ENCODE measurements at regions not wholly inside any gene's neighbourhood (a gene's known extent, or its start where the extent isn't known, plus 50 kb on each side); places are given as distances from the start of the nearest gene placed in this dataset.
"Not testable (repeated sequence)": the region's sequence is repeated elsewhere in the genome, so short reads cannot be mapped to it uniquely, and the experiment has no call there.

DNA sequence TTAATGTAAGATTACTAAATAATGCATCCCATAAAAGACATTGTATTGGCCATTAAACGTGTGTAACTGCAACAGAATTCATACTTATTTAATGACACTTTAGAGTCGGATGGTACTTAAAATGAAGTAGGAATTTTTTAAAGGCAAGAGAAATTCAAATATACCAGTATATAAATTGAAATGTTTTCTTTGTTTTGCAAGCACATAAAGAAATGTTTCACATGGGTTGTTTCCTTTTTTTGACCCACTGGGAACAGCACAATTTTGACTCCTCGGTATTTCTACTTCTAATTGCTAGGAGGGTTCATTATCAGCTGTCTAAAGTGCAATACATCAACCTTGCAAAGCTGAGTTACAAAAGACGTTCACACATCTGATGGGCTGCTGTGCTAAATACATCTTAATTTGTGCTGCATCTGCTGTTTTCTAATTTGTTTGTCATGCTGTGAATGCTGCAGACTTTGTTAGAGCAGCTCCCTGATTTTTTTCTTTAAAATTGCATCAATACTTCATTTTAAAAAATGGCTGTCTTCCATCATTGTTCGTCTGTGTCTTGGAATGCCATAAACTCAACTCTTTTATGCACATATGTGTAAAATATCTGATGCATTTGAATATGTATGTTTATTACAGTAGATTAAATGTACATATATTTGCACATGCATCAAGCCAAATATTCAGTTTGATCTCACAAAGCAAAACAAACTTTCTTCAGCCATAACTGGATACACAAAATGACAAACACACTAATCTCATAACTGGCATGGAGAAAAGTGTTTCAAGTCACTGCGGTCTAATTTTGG is 454.0 kb upstream of the GRAMD2B start:
- Mint-ChIP-seq H3K9me3 (ENCODE audit: low read depth) (peaks cover 2% of the 10 kb centered on the region), H3K36me3 (no peaks in the 10 kb centered on the region), H3K27me3 (no peaks in the 10 kb centered on the region), H3K27ac (no peak overlapping the region), H3K4me3 (no peak overlapping the region), H3K4me1 (no peaks in the 10 kb centered on the region)
- ATAC-seq (no peak), DNase-seq (no peak)
- CTCF ChIA-PET, result no interaction called here

DNA sequence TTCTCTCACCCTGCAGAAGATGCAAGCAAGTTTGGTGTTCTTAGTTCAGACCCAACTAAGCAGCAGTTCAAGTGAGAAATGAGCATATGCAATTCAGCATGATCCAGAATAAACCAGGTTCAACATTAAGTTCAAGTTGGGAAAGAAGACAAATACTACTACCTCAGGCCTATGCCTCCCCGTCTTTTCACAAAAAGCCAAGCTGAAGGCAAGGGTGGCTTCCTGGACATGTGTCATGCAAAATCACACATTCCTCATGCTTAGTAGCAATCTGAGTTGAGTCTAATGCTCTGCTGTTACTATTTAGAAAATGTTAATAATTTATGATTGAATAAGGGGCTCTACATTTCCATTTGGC is 453.4 kb upstream of the GRAMD2B start:
- no peaks in the 10 kb centered on the region for H3K36me3 Mint-ChIP-seq

DNA sequence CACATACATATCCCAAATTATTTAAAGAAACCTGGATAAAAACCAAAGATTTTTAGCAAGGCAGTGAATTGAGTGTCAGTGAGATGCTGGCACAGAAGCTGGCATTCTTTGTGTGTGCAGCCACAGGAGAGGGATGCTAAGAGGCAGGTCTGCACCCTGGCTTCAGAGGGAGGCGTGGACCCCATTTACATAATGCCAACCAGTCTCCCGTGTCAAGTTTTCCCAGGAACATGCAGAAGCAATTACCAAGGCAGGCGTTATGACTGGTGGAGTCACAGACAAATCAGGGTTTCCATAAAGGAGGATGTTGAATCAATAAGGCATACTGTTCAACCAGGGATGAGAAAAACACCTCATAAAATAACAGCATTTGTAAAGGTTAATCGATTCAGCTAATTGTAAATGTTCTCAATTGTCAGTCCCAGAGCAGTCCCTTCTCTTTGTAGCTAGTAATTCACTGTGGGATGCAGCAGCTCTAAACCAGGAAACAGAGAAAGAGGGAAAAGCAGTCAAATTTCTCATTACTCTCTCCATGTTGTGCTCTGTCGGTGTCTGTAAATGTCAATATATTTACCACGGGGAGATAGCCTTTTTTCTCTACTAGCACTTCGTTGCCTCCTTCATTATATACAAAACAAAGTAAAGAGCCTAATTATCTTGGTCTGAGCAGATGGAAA is 452.4 kb upstream of the GRAMD2B start:
- Mint-ChIP-seq H3K4me1 (no peaks in the 10 kb centered on the region), H3K27ac (no peak overlapping the region)
- CTCF ChIA-PET, result no interaction called here

More for the DNA sequence above, 453.4 kb upstream of the GRAMD2B start:
- H3K9me3 Mint-ChIP-seq (ENCODE audit: low read depth), result peaks cover 2% of the 10 kb centered on the region
- no peaks in the 10 kb centered on the region for H3K4me1 Mint-ChIP-seq
- DNase-seq (no peak), ATAC-seq (no peak)
- H3K27me3 Mint-ChIP-seq, result no peaks in the 10 kb centered on the region
- no peak overlapping the region for H3K4me3 Mint-ChIP-seq
- CTCF ChIA-PET, result no interaction called here
- no peak overlapping the region for H3K27ac Mint-ChIP-seq

DNA sequence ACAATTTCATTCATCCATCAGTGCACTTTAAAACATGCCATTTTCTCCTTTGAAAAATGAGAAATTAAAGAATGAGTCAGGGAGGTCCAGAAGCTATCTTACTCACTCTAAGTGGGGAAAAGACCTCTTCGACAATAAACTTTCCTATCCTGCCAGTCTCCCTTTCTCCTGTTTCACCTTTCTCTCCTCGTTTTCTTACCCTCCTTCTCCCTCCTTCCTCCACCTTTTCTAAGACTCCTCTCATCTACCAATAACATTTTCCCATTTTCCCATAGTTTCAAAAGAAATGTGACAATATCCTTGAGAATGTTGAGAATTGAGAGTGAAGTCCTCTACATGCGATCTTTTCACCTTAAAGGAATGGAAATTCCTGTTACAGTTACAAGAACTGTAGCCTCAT is 450.5 kb upstream of the GRAMD2B start:
- Mint-ChIP-seq H3K9me3 (ENCODE audit: low read depth) (peaks cover 2% of the 10 kb centered on the region), H3K4me1 (no peaks in the 10 kb centered on the region), H3K27me3 (no peaks in the 10 kb centered on the region), H3K36me3 (no peaks in the 10 kb centered on the region), H3K27ac (no peak overlapping the region), H3K4me3 (no peak overlapping the region)
- CTCF ChIA-PET, result no interaction called here
- no peak for DNase-seq
- ATAC-seq, result no peak

More for the DNA sequence above, 452.4 kb upstream of the GRAMD2B start:
- ATAC-seq (no peak), DNase-seq (no peak)
- peaks cover 2% of the 10 kb centered on the region for H3K9me3 Mint-ChIP-seq (ENCODE audit: low read depth)
- H3K36me3 Mint-ChIP-seq, result no peaks in the 10 kb centered on the region
- H3K4me3 Mint-ChIP-seq, result no peak overlapping the region
- H3K27me3 Mint-ChIP-seq, result no peaks in the 10 kb centered on the region

DNA sequence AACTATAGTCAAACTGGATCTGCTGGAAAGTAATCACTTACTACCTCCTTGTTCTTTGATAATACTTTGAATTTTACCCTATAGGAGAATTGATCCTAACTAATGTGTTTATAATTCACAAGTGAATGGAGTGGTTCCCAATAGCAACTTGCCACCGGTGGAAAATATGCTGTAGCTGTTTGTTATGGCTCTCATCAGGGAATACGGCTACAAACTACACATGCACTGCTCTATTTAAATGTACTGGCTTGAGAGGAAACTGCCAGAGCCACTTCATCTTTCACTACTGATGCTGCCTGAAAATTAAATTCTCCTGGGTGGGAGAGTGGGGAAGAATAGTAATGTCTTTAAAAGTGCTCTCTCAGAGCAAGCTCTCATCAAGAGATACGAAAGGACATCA is 448.5 kb upstream of the GRAMD2B start:
- Mint-ChIP-seq H3K27ac (no peak overlapping the region), H3K36me3 (no peaks in the 10 kb centered on the region), H3K9me3 (ENCODE audit: low read depth) (peaks cover 3% of the 10 kb centered on the region), H3K27me3 (no peaks in the 10 kb centered on the region), H3K4me3 (no peak overlapping the region), H3K4me1 (no peaks in the 10 kb centered on the region)
- ATAC-seq, result no peak
- CTCF ChIA-PET, result no interaction called here
- DNase-seq, result no peak

DNA sequence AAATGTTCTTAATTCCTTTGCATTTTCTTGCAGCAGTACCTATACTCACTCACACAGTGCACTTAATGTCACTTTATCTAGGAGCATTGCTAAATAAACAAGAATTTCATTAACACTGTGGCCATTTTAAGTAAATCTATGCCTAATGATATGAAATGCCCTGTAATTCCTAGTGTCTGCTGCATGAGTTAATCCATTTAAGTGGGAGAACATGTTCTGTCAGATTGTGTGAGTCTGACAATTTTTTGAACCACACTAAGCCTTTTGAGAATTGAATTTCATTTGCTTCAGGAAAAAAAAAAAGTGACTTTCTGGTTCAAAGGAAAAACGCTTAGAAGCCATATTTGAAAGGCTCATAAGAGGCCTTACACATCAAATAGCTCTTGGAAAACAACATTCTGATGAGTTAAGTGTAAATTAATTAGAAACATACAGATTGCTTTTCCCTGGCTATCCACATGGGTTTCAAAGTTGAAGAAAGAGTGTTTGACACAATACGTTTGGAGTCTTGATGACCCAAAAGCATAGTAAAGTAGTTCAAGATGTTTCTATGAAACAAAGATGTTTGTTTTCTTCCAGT is 446.7 kb upstream of the GRAMD2B start:
- Mint-ChIP-seq H3K4me1 (no peaks in the 10 kb centered on the region), H3K9me3 (ENCODE audit: low read depth) (peaks cover 3% of the 10 kb centered on the region), H3K27me3 (no peaks in the 10 kb centered on the region), H3K36me3 (no peaks in the 10 kb centered on the region), H3K27ac (no peak overlapping the region), H3K4me3 (no peak overlapping the region)
- DNase-seq (no peak), ATAC-seq (no peak)
- CTCF ChIA-PET, result no interaction called here

DNA sequence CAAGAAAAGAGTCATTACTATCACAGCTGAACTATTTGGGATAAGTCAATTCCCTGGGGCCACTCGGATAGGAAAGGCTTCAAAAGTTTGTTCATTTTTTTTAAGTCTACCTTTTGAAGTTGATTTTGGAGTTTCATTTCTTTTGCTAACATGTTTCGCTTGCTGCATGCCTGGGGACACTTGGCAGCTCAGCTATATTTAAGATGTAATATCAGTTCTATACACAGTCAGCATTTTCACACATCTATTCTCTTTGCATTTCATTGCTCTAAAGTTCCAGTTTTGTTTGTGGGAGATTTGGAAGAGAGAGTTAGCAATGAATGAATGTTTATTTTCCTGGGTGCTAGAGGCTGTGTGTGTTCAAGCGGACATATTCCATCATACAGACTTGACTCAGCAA is 445.2 kb upstream of the GRAMD2B start:
- Mint-ChIP-seq H3K9me3 (ENCODE audit: low read depth) (peaks cover 3% of the 10 kb centered on the region), H3K4me3 (no peak overlapping the region), H3K36me3 (no peaks in the 10 kb centered on the region), H3K4me1 (no peaks in the 10 kb centered on the region), H3K27me3 (no peaks in the 10 kb centered on the region), H3K27ac (no peak overlapping the region)
- CTCF ChIA-PET, result no interaction called here
- no peak for ATAC-seq
- no peak for DNase-seq

DNA sequence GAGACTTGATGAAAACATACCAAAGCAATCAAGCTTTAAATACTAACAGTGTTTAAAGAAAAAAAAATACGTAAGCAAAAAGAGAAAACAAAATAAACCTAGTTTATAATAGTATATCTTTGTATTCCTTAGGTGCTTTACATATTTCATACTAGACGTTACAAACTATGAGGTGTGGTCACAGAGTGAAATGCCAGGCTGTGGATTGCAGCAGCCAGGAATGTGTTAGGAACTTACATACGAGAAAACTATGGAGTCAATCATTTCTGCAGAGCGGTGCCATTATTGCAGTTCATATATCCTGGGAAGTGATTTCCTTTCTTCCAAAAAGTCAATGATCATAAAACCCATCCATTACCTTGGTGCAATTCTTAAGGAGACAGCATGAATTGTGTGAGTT is 443.6 kb upstream of the GRAMD2B start:
- H3K27ac Mint-ChIP-seq, result no peak overlapping the region
- no peaks in the 10 kb centered on the region for H3K36me3 Mint-ChIP-seq
- CTCF ChIA-PET, result no interaction called here
- H3K4me1 Mint-ChIP-seq, result no peaks in the 10 kb centered on the region
- DNase-seq, result no peak
- H3K4me3 Mint-ChIP-seq, result no peak overlapping the region
- H3K27me3 Mint-ChIP-seq, result no peaks in the 10 kb centered on the region
- peaks cover 3% of the 10 kb centered on the region for H3K9me3 Mint-ChIP-seq (ENCODE audit: low read depth)
- ATAC-seq, result no peak

DNA sequence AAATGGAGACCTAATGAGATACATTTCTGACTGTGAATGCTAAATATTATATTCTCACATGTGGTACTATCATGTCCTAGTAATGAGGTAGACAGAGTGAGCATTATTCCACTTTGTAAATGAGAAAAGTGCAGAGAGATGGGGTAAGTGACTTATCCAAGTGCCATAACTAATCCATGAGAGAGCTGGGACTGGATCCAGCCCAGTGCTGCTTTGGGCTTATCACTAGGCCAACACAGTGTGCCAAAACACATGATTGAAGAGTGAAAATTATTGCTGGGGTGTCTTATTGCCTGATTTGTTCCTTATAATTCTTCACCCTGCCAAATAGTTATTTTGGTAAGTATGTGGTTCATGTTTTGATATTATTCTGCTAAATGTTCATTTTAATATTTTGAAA is 442.2 kb upstream of the GRAMD2B start:
- ATAC-seq, result no peak
- Mint-ChIP-seq H3K36me3 (no peaks in the 10 kb centered on the region), H3K27me3 (no peaks in the 10 kb centered on the region), H3K4me1 (no peaks in the 10 kb centered on the region), H3K27ac (no peak overlapping the region), H3K4me3 (no peak overlapping the region), H3K9me3 (ENCODE audit: low read depth) (peaks cover 3% of the 10 kb centered on the region)
- DNase-seq, result no peak
- CTCF ChIA-PET, result no interaction called here

DNA sequence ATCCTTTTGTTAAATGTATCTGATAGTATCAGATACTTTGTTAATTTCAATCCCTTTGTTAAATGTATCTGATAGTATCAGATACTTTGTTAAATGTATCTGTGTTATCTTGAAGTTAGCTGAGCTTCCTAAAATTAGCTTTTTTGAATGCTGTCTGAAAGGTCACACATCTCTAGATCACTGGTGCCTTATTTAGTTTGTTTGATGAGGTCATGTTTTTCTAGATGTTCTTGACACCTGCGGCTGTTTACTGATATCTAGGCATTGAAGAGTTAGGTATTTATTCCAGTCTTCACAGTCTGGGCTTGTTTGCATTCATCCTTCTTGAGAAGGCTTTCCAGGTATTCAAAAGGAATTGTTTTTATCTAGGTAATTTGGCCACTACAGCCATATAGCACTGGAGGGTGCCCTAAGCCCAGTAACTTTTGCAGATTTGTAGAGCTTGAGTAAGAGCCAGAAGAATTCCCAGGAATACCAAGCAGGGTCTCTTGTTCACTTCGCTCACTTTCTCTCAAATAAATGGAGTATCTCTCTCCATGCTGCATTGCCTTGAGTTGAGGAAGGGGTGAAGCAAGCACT is 435.4 kb upstream of the GRAMD2B start:
- DNase-seq, result no peak
- H3K9me3 Mint-ChIP-seq (ENCODE audit: low read depth), result no peaks in the 10 kb centered on the region
- no peak overlapping the region for H3K27ac Mint-ChIP-seq
- H3K27me3 Mint-ChIP-seq, result no peaks in the 10 kb centered on the region
- H3K4me1 Mint-ChIP-seq, result no peaks in the 10 kb centered on the region
- no peaks in the 10 kb centered on the region for H3K36me3 Mint-ChIP-seq
- H3K4me3 Mint-ChIP-seq, result no peak overlapping the region
- CTCF ChIA-PET, result no interaction called here
- ATAC-seq, result no peak

DNA sequence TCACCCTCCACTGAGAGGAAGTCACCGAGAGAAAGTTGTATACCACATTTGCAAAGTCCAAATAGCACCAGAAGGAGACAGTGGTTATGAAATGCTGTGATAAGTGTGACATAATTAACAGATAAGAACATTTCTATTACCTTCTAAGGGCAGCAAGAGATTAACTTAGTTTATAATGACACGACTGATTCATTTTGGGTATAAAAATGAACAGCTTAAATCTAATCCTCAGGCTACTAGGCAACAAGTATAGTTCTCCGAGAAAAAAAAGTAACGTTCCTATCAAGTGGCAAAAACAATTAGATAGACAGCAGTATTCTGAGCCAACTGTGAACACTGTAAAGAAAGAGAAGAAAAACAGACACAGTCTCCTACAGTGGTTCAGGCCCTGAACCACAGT is 431.2 kb upstream of the GRAMD2B start:
- DNase-seq (no peak), ATAC-seq (no peak)
- Mint-ChIP-seq H3K27me3 (no peaks in the 10 kb centered on the region), H3K9me3 (ENCODE audit: low read depth) (peaks cover 4% of the 10 kb centered on the region), H3K4me1 (no peaks in the 10 kb centered on the region), H3K36me3 (no peaks in the 10 kb centered on the region), H3K4me3 (no peak overlapping the region), H3K27ac (no peak overlapping the region)
- CTCF ChIA-PET, result no interaction called here

DNA sequence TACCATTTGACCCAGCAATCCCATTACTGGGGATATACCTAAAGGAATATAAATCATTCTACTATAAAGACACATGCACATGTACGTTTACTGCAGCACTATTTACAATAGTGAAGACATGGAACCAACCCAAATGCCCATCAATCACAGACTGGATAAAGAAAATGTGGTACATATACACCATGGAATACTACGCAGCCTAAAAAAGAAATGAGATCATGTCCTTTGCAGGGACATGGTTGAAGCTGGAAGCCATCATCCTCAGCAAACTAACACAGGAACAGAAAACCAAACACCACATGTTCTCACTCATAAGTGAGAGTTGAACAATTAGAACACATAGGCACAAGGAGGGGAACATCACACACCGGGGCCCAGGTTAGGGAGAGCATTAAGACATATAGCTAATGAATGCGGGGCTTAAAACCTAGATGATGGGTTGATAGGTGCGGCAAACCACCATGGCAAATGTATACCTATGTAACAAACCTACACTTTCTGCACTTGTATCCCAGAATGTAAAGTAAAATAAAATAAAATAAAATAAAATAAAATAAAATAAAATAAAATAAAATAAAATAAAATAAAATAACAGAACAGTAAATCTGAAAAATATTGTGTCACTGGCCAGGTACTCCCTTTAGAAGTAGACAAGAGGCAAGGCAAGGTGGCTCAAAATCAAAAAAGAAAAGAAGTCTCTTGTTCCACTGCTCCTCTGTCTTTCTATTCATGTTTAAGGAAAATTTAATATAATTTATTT is 423.8 kb upstream of the GRAMD2B start:
- H3K4me3 Mint-ChIP-seq; H3K4me1 Mint-ChIP-seq; H3K36me3 Mint-ChIP-seq; H3K27ac Mint-ChIP-seq; H3K9me3 Mint-ChIP-seq (ENCODE audit: low read depth); CTCF ChIA-PET; H3K27me3 Mint-ChIP-seq; ATAC-seq; DNase-seq: not testable (repeated sequence)

DNA sequence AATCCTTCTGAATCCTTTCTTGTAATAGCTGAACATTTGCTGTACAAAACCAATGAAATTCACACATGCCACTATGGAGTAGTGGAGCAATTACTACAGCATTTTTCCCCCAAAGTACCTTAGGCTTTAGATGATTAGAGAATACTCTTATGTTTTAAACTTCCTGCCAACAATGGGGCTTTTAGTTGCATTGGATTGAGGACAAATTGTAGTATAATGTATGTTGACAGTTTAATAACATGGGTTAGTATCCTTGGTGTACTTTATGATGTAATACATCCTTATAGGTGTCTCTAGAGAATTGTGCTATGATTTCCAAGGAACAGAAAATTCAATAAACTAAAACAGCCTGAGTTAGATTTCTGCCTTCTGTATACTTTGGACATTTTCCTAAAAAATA is 422.7 kb upstream of the GRAMD2B start:
- Mint-ChIP-seq H3K36me3 (no peaks in the 10 kb centered on the region), H3K9me3 (ENCODE audit: low read depth) (peaks cover 6% of the 10 kb centered on the region), H3K4me3 (no peak overlapping the region), H3K27me3 (no peaks in the 10 kb centered on the region), H3K4me1 (no peaks in the 10 kb centered on the region), H3K27ac (no peak overlapping the region)
- CTCF ChIA-PET, result no interaction called here
- DNase-seq, result no peak
- no peak for ATAC-seq

All from activated CD8-positive, alpha-beta memory T cell treated with anti-CD3 and anti-CD28 coated beads, Interleukin-2, amount 10 ng/mL, durations not matched to agents 7 days and 5 days (primary cell).